HG03354 (cell line): ENCODE measurements at regions not wholly inside any gene's neighbourhood (a gene's known extent, or its start where the extent isn't known, plus 50 kb on each side); places are given as distances from the start of the nearest gene placed in this dataset.
A peak's percentile ranks its signal among the peaks of the same experiment; 100 is the strongest.

Source experiments
- ATAC-seq: cut with Tn5 transposase; IDR thresholded peaks from one replicate; pipeline ENCODE4 v1.9.1; 2021; ENCODE audit warnings: mild to moderate bottlenecking; ENCODE audit not compliant: unreplicated experiment, poor library complexity, severe bottlenecking

DNA sequence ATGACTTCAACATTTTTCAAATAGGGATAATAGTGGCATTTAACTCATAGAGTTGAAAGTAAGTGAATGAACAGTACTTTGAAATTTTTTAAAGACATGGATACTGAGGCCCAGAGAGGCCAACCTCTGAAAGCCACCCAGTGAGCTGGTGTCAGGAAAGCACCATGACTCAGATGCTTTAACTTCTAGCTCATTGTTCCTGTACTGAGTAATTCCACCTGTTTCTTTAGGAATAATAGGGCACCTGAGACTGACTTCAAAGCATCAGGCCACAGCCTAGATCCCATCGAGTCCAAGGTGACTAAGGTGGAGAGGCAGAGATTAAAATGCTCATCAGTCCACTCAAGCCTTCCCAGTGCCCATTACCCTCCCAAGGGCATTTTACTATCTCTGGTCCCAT is 491.8 kb upstream of the TENM4 start:
- ATAC-seq, result no peak

DNA sequence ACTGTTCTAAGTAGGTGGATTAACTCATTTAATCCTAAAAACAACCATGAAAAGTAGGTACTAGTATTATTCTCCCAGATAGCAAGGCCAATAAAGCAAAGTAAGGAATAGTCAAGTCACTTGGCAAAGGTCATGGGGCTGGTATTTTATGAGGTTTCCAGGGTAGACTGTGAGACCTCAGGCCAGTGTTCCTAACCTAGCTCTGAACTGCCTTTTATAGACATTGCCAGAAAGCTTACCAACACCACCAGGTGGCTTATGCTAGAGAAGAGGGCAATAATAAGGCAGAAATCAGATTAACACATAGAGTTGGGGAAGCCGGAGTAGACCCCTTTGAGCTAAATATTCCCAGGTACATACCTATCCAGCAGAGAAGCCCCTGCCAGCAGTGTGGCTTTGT is 490.9 kb upstream of the TENM4 start:
- no peak for ATAC-seq

DNA sequence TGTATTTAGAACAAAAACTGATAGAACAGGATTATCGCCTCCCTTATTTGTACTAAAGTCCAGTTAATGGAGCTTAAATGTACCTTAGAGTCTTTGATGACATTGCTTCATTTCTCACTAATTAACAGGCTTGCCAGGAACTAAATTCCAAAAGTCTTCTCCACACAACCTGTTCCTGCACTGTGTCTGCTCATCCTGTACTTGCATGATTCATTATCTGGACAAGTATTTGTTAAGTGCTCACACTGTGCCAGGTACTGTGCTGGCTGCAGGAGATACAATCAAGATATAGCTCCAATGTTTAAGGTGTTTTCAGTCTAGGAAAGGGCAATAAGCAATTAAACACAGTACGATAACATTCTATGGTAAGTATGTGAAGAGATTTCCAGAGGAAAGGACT is 485.9 kb upstream of the TENM4 start:
- ATAC-seq, result no peak

DNA sequence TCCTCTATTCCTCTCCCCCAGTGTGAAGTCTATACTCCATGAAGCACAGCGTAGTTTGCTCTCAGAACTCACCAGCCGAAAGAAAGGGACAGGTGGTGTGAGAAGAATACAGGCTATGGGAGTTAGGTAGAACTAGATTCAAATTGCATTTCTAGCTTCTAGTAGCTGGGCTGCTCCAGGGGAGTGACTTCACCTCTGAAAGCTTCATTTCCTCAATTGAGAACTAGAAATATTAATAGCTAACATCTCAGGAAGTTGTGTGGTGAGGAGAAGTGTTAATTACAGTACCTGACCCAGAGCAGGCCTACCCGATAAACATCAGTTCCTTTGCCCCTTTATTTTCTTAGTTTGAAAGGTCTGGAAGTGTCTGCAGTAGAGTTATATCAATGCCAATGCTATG is 484.7 kb upstream of the TENM4 start:
- peak; percentile 99 for ATAC-seq

DNA sequence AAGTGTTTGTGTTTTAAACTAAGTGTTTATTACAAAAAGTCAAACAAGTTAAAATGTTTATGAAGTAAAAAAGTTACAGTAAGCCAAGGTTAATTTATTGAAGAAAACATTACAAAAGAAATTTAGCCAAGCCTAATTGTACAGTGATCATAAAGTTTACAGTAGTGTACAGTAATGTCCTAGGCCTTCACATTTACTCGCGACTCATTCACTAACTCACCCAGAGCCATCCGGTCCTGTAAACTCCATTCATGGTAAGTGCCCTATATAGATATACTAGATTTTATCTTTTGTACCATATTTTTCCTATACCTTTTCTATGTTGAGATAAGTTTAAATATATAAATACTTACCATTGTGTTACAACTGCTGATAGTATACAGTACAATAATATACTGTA is 481.8 kb upstream of the TENM4 start:
- no peak for ATAC-seq

DNA sequence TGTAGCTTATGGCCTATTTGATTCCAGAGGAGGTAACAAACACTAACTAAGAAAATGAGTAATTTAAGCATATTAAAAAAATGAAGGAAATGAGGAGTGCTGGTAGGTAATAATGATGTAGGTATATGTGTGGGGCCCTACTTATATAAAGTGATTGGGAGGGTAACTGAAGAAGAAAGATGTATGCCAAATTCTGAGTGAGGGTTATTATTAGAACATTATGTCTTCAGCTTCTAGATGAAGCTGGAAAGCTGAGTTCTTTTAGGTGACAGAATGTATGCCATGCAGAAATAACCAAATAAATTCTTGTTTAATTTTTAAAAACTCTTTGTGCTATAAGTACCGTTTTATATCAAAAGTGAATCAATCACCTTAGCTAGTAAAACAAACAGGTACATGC is 479.6 kb upstream of the TENM4 start:
- no peak for ATAC-seq

DNA sequence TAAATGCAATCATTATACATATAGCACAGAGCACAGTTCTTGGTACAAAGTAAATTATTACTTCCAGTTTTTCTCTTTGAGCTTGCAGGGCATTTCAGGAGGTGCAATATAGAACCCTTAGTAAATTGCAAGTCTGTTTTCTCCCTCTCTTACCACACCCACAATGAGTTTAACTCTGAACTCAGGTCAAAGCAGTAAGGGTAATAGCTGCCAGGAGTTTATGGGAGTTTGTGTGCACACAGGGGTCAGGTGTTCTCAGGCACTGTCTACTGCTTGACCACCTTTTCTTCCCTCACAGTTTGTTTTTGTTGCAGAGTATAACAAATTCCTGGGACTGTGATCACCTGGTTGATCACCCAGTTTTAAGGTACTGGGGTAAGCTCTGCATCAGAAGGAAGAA is 478.5 kb upstream of the TENM4 start:
- no peak for ATAC-seq

DNA sequence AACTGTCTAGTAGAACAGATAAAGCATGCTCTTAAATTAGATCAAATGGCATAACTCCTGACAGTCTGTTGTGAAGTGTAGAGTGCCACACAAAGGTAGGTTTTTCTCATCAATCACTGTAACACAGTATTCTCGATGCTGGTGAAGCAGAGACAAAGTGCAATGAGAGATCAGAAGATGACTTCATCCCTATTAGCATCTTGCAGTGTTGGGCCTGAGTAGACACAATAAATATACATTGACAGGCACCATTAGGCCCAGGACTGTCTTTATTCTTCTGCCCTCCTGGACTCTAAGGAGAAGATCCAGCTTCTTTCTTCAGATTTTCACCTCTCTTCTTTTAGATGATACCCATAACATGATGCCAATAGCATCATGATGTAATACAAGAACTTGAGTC is 478.0 kb upstream of the TENM4 start:
- ATAC-seq, result no peak

DNA sequence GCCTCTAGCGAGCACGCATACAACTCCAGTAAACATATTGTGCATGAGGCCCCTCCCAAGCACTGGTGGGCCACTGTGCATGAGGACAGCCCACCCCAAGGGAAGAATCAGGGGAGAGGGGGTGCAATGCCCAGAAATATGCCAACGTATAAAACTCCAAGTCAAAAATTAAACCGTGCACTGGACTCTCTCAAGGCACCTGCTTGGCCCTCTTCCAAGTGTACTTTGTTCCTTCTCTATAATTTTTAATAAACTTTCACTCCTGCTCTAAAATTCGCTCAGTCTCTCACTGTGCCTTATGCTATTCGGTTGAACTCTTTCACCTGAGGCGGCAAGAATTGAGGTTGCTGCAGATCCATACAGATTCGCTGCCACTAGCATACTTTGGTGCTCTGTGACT is 465.3 kb upstream of the TENM4 start:
- ATAC-seq, result no peak

DNA sequence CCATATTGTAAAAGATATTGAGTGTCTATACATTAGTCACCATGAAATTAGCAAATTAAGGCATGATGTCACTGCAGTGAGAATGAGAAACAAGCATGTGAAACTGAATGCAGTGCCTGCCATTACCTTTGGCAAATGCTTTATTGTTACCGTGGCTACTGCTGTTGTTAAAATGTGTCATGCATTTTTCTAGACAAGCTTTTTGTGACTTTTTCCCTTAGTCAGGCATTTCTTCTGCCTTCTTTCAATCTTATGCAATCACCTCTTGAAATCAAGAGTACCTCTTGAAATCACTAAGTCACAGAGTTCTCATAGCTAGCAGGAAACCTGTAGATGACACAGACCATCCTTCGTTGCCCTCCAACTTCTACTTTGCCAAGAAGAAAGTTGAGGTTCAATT is 461.7 kb upstream of the TENM4 start:
- ATAC-seq, result no peak

DNA sequence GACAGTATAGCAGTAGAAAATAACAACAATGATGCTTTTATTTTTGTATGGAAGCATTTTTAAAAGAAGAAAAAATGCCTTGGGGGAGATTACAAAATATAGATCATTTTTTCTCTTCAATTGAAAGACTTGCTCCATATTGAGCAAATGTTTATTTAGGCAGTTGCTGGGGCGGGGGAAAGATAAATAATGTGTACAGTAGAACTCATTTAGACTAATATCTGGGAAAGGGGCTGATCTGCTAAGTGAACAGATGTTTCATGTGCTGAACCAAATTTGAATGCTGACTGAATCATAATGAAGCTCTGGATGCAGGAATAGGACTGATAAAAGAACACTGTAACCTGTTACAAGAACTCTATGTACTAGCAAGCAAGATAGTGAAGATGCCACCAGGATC is 457.1 kb upstream of the TENM4 start:
- ATAC-seq, result no peak

DNA sequence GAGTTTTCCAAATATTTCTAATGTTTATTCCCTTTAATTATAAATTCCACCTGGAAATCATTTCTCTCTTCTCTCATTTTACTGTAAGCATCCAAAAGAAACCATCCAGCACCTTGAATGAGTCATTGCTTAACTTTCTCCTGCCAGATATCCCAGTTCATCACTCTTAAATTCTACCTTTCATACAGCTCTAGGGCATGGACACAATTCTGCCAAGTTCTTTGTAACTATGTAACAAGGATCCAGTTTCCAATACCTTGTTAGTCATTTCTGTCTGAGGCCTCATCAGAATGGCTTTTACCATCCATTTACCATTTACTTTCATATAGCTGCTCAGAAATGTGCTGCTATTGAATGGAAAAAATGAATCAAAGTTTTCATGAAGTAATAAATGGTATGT is 455.4 kb upstream of the TENM4 start:
- no peak for ATAC-seq

DNA sequence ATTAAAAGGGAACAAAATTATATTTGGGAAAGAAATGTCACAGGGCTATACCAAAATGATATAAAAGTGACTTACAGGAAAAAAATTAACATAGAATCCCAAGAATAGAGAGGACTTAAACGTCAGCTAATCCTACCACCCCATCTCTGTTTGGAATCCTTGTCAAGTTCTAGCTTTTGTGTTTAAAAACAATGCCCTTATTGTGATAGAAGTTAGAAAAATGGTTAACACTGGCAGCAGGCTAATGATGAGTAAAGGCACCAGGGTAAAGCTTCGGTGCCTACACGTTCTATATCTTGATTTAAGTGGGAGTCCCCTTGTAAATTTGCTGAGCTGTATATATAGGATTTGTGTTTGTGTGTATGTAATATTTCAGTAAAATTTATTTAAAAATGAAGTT is 453.3 kb upstream of the TENM4 start:
- ATAC-seq, result no peak

DNA sequence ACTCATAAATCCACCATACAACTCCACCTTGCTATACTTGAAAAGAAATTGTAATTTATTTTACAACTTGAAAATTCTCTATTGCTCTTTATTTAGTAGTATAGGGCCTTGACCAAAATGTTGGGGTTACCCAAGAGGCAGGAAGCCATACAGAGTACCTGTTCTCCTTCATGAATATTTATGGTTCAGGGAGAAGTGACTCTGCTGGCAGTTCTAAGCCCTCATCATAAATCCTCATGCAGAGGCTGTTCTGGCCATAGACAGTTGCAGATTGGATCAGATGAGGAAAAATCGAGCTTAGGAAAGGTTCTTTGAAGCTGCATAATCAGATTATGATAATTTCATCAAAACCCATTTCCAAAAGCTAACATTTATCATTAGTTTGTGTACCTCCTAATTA is 449.4 kb upstream of the TENM4 start:
- no peak for ATAC-seq

DNA sequence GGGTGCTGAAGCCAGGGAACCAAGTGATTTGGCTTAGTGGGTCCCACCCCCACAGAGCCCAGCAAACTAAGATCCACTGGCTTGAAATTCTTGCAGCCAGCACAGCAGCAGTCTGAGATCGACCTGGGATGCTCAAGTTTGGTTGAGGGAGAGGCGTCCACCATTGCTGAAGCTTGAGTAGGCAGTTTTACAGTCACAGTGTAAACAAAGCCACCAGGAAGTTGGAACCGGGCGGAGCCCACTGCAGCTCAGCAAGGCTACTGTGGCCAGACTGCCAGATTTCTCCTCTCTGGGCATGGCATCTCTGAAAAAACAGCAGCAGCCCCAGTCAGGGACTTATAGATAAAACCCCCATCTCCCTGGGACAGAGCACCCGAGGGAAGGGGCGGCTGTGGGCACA is 424.1 kb upstream of the TENM4 start:
- no peak for ATAC-seq

DNA sequence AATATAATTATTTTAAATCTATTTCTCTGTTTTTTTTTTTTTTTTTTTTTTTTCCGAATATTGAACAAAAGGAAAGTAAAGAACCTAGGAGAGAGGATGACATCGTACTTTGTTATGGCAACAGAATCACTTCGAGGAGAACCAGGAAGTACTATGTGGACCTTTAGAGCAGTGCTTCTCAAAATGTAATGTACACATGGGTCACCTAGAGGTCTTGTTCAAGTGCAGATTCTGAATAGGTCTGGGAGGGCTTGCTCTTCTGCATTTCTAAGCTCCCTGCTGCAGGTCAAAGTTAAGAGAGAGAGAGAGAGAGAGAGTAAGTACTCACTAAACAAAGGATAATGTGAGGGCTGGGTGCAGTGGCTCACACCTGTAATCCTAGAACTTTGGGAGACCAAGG is 419.5 kb upstream of the TENM4 start:
- ATAC-seq, result no peak

DNA sequence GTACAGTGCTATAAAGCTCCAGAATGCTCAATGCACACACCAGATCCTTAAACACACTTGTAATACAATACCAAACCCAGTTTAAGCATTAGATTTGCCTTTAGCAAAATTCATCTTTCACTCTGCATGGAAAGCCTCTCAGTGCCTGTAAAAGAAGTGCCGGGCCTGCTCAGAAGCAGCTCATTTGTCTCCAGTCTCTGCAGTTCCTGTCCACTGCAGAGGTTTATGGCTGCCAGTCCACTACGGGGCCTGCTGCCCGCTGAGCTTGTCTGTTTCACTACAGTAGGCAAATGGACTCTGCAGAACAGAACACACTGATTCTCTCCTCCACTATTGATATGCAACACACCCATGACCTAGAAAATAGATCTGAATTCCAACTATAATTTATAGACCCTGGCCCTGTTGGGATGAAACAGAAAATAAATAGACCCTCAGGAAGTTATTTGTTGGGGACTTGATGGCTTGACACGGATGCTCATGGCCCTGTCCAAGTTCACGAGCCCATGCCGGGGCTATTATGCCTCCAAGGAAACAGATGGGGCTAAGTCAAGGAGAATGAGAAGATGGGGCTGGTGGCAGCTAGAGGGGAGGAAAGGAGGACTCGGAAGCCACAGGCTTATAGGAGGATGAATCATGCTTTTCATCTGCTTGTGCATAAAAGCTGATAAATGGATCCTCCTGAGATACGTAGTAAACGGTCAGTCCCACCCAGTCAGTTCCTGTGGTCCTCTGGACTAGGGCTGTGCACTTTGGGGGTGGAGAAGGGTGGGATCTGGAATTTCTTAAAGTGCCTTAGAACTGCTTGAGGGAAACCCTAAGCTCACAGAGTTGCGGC is 416.8 kb upstream of the TENM4 start:
- ATAC-seq, result no peak

DNA sequence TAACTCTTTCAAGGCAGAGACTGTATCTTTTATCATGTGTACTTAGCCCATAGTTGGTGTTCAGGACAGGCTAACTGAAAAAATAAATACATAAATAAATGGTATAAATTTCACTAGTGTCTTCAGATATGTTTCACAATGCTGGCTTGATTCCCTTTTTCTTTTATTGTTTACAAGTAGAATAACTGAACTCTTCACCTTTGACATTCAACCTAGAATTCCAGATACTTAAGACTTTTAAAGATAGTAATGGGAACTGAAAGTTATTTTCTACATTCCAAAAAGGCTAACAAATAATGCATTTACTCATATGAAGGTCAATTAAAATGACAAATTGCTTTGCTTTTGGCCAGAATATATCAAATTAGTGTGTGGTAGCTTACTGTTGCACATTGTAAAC is 411.3 kb upstream of the TENM4 start:
- no peak for ATAC-seq

DNA sequence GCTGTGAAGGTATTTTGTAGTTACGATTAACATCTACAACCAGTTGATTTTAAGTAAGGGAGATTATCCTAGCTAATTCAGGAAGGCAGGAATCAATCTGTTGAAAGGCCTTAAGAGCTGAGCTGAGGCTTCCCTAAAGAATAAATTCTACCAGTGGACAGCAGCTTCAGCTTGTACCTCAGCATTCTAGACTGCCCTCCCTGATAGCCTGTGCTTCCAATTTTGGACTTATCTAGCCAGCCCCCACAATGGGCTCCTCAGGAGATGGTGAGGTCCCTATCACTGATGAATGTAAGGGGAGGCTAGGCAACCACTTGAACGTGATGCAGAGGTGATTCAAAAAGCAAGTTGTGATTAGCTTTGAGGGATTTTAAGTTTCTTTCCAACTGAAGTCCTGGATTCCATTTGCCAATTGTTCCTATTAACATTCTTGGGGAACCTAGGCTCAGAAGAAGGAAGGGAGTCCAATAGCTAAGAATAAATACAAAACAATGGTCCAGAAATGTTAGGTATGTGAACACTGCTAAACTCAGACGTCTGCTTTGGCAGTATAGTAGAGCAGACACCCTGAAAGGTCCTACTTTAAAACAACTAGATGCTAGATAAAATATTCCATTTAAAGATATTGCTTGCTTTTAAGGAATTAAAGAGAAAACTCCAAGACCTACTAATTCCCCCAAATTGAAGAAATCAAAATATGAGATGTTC is 404.3 kb upstream of the TENM4 start:
- ATAC-seq, result no peak

DNA sequence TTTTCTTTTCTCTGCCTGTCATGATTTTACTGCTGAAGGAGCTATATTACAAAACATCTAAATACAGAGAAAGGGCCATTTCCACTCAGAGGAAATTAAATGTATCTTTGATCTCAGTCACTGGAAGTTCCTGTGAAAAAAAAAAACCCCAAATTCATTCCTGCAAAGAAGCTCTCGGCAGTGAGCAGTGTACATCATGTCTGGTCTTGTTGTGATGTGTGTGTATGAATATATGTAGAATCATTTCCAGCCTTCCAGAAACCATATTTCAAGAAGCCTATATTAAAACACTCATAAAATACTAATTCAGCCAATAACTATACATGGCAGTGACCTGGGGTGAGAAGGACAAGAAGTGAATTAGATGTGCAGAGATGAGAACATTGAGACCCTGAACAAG is 393.2 kb upstream of the TENM4 start:
- ATAC-seq, result no peak

DNA sequence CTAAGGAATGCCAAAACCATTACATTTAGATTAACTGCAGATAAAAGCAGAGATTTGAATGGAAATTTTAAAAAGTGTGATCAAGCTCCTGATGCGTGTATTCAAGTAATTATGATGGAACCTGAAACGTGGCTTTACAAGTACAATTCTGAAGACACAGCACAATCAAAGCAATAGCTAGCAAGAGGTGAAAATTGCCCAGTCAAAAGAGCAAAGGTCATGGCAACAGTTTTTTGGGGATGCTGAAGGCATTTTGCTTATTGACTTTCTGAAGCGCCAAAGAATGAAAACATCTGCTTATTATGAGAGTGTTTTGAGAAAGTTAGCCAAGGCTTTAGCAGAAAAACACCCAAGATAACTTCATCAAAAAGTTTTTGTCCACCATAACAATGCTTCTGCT is 389.6 kb upstream of the TENM4 start:
- ATAC-seq, result no peak

DNA sequence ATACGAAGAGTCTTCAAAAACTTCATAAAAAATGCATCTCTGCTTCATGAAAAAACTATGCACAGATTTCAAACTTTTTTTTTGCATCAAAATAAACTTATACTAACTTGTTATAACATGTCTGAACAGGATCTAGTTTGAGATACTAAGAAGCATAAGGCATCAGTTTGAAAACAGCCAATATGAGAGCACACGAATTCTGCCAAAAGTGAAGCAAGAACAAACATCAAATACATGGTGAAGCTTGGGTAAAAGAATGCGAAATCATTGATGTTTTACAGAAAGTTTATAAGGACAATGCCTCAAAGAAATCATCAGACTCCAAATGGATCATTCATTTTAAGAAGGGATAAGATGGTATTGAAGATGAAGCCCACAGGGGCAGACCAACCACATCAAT is 389.1 kb upstream of the TENM4 start:
- no peak for ATAC-seq
